22Rv1 (cell line): ENCODE measurements at regions not wholly inside any gene's neighbourhood (a gene's known extent, or its start where the extent isn't known, plus 50 kb on each side); places are given as distances from the start of the nearest gene placed in this dataset.

Experiments used
- CTCF ChIP-seq: fragments of 450-650 bp; IDR thresholded peaks from 2 replicates; pipeline ENCODE4 v1.5.1; 2017; ENCODE audit warnings: mild to moderate bottlenecking
- ZFX ChIP-seq: fragments of 450-650 bp; IDR thresholded peaks from 2 replicates; pipeline ENCODE4 v1.6.1; 2017; ENCODE audit warnings: antibody characterized with exemption, borderline replicate concordance

- no peak for TF ChIP-seq CTCF
- TF ChIP-seq ZFX, result no peak
These were observed 192.7 kb downstream of the C11orf91 start for GRCh38 chr11:33507967-33508366.
